GM13976 (cell line): ENCODE measurements at regions not wholly inside any gene's neighbourhood (a gene's known extent, or its start where the extent isn't known, plus 50 kb on each side); places are given as distances from the start of the nearest gene placed in this dataset.

ENCODE experiments used
- DNase-seq: peaks from one replicate; pipeline ENCODE4 v3.0.0; 2012; ENCODE audit warnings: low spot score
- CTCF ChIP-seq: IDR thresholded peaks from 2 replicates; pipeline ENCODE4 v1.5.1; 2012; ENCODE audit warnings: borderline replicate concordance, mild to moderate bottlenecking; ENCODE audit not compliant: insufficient read depth; ENCODE audit errors: extremely low read depth, missing control alignments, control extremely low read depth
- in situ Hi-C: fragments of 300-500 bp; cut with MboI; formaldehyde crosslinking; loops from one replicate; pipeline ENCODE4 v1.12.0; 2022; ENCODE audit warnings: low sequenced_read_pairs, mixed read lengths, inconsistent platforms; ENCODE audit not compliant: unreplicated experiment

DNA sequence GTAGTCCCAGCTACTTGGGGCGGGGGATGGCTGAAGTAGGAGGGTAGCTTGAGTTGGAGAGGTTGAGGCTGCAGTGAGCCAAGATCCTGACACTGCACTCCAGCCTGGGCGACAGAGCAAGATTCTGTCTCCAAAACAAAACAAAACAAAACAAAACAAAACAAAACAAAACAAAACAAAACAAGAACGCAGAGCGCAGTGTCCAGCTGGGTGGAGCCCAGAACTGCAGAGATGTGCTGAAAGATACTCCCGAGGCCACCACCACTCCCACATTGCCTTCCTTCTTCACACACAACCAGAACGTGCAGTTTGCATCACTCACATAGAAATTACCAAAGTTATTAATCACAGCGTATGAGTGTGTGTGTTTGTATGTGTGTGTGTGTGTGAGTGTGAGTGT lies 222.9 kb upstream of the ASIC2 start:
- DNase-seq: no peak
- in situ Hi-C loops: no loop called here
- TF ChIP-seq CTCF: no peak

- no peak for TF ChIP-seq CTCF
- no peak for DNase-seq
- in situ Hi-C loops: no loop called here
Measured at GRCh38 chr17:33516645-33517044, 223.6 kb upstream of the ASIC2 start.

GRCh38 chr17:33517746-33518145 lies 224.7 kb upstream of the ASIC2 start:
- DNase-seq: no peak
- no peak for TF ChIP-seq CTCF
- in situ Hi-C loops: no loop called here

GRCh38 chr17:33519692-33520091 lies 226.6 kb upstream of the ASIC2 start:
- no peak for DNase-seq
- in situ Hi-C loops: no loop called here
- no peak for TF ChIP-seq CTCF

DNA sequence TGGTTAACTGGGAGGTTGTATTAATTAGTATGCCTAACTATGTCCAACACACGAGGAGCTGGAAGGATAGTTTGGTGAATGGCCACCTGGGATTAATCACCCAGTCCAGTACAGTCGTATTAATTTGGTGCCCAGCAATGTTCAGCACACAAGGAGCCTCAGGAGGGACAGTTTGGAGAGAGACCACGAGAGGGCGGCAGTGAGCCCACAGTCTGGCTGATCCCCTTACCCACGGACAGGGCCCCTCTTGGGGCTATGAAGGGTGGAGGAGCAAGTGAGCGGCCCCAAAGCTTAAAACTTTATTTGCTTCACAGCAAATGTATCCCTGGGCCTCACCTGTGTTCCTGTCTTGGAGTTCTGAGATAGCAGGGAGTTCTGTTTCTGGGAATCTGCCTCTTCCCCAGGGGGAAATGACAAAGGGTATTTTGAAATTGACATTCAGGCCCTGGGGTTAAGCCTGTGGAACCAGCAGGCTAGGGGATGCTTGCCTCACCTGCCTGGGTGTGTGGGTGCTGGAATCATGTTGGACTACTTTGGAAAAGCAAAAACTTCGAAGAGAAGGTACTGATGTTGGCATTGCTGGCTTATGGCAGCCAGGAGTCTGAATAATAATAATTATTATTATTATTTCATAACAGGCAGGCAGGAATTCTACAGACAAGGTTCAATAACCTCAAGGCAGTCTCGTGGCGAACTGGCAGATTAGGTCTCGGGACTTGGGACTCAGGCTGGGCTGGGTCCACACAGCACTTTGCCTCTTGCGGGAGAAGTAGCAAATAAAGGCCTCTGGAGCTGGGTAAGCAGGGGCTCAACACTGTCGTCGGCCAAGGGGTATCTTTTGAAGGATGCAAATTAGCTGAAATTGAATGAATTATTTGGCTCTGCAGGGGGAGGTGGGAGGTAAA lies 227.6 kb upstream of the ASIC2 start:
- peak; percentile 78 for DNase-seq
- peak; percentile 78 for TF ChIP-seq CTCF
- in situ Hi-C loops: no loop called here

DNA sequence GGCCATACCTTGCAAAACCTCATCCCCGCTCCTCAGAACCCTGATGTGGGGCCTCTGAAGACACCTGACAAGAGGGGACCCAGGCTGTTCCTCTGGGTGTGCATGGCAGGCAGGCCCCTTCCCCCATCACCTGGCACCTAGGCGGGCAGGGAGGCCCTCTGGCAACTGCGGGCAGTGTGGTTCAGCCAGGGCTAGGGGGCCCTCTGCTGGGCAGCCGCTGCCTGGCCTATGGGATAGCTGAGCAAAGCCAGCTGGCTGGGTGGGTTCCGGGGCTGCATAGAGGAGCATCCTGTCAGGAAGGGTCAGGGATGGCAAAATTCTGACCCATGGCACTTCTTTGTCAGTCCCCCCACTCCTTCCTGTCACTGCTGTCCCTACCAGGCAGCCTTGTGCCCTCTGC lies 228.7 kb upstream of the ASIC2 start:
- TF ChIP-seq CTCF: peak; percentile 32
- in situ Hi-C loops: no loop called here
- DNase-seq: peak; percentile 38
